ENCODE measurements at regions not wholly inside any gene's neighbourhood (a gene's known extent, or its start where the extent isn't known, plus 50 kb on each side); places are given as distances from the start of the nearest gene placed in this dataset.

- Histone ChIP-seq H2BK120ac (replicated peaks; ENCODE audit: low read depth, low read length) (no peak overlapping the region), H3K36me3 (ENCODE audit: control insufficient read depth in 2 of 4, insufficient read depth in 4 of 4, low read length in 3 of 4) (no peaks in the 10 kb centered on the region), H3K18ac (ENCODE audit: extremely low read depth, low read length) (no peak overlapping the region), H4K8ac (ENCODE audit: extremely low read depth, insufficient read depth, low read length) (no peak overlapping the region), H3K23me2 (ENCODE audit: low read depth, low read length) (no peaks in the 10 kb centered on the region; the same call in 1 of the 2 replicates), H3K4ac (replicated peaks; ENCODE audit: insufficient read length, low read depth, low read length) (no peak overlapping the region), H2BK12ac (ENCODE audit: low read depth, low read length) (no peak overlapping the region), H2BK15ac (ENCODE audit: low read length) (no peak overlapping the region), H3K79me1 (ENCODE audit: low read depth, low read length) (no peaks in the 10 kb centered on the region), H2AK5ac (ENCODE audit: low read depth, low read length) (no peak overlapping the region), H3K27ac (ENCODE audit: low read depth, low read length) (no peak overlapping the region), H3K27me3 (replicated peaks in 1 of 4; ENCODE audit: control insufficient read depth in 3 of 4, extremely low read depth in 1 of 4, insufficient read depth in 3 of 4, low read length in 3 of 4) (no peaks in the 10 kb centered on the region), H3K9ac (replicated peaks in 1 of 4; ENCODE audit: extremely low read depth in 1 of 4, low read depth in 3 of 4, low read length in 3 of 4) (no peak overlapping the region), H3K4me1 (replicated peaks in 1 of 4; ENCODE audit: control insufficient read depth in 3 of 4, insufficient read depth in 4 of 4, low read length in 3 of 4) (no peaks in the 10 kb centered on the region), H3K4me2 (ENCODE audit: insufficient read depth in 1 of 2, low read depth in 2 of 2, low read length in 2 of 2) (no peak overlapping the region), H4K91ac (replicated peaks; ENCODE audit: insufficient read length, low read length) (no peak overlapping the region), H3K23ac (ENCODE audit: insufficient read length) (no peak overlapping the region), H3K9me3 (ENCODE audit: insufficient read depth in 2 of 2, low read depth in 1 of 2, low read length in 1 of 2) (no peaks in the 10 kb centered on the region), H3K56ac (replicated peaks; ENCODE audit: insufficient read length, low read depth, low read length) (no peak overlapping the region), H3K14ac (ENCODE audit: insufficient read length) (no peak overlapping the region), H4K5ac (ENCODE audit: insufficient read length, low read depth, low read length) (no peak overlapping the region), H2BK5ac (ENCODE audit: low read depth, low read length) (no peak overlapping the region), H4K20me1 (replicated peaks in 1 of 2; ENCODE audit: control insufficient read depth in 1 of 2, insufficient read depth in 2 of 2, low read length in 2 of 2) (no peaks in the 10 kb centered on the region), H3K4me3 (ENCODE audit: extremely low read depth in 1 of 4, insufficient read depth in 2 of 4, low read depth in 3 of 4, low read length in 4 of 4) (no peak overlapping the region), H3K79me2 (ENCODE audit: control insufficient read depth in 1 of 2, insufficient read depth in 2 of 2, low read length in 2 of 2) (no peaks in the 10 kb centered on the region), H2BK20ac (ENCODE audit: low read length) (no peak overlapping the region), H2AFZ (ENCODE audit: low read length) (peak overlapping the region; percentile 88; the same call in 1 of the 2 replicates)
- peak in 1 of 2 experiments; percentile 43 for DNase-seq (ENCODE audit: low read depth in 1 of 2, low spot score in 2 of 2)
- ChIA-PET CTCF (ENCODE audit: partially characterized antibody) (interaction anchor here (0.5 to 2.2 kb wide), 10 partner anchors 25 to 298 kb away, joined by 3 to 6 read pairs (median 4); no protein-coding TSS in a partner anchor), POLR2A (ENCODE audit: partially characterized antibody) (no interaction called here)
- no peak for FAIRE-seq
- 90% methylated on average over 5 of the region's 5 CpGs; no CpG with 5 or more reads in 1 of the 2 experiments for WGBS, 2 experiments (ENCODE audit: extremely low coverage in 1 of 2, insufficient coverage in 1 of 2, insufficient read length in 1 of 2, insufficient replicate concordance in 2 of 2, low coverage in 1 of 2, low lambda C conversion rate in 2 of 2, missing lambda C conversion rate in 1 of 2)
- TF ChIP-seq SP1 (IDR thresholded peaks at IDR 0.05; ENCODE audit: low read depth, low read length): no peak
- TF ChIP-seq JUN (IDR thresholded peaks at IDR 0.05; ENCODE audit: low read depth, low read length): no peak
- TF ChIP-seq, protein P1, sequence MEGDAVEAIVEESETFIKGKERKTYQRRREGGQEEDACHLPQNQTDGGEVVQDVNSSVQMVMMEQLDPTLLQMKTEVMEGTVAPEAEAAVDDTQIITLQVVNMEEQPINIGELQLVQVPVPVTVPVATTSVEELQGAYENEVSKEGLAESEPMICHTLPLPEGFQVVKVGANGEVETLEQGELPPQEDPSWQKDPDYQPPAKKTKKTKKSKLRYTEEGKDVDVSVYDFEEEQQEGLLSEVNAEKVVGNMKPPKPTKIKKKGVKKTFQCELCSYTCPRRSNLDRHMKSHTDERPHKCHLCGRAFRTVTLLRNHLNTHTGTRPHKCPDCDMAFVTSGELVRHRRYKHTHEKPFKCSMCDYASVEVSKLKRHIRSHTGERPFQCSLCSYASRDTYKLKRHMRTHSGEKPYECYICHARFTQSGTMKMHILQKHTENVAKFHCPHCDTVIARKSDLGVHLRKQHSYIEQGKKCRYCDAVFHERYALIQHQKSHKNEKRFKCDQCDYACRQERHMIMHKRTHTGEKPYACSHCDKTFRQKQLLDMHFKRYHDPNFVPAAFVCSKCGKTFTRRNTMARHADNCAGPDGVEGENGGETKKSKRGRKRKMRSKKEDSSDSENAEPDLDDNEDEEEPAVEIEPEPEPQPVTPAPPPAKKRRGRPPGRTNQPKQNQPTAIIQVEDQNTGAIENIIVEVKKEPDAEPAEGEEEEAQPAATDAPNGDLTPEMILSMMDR (IDR thresholded peaks at IDR 0.05; ENCODE audit: control extremely low read depth in 1 of 3, insufficient read depth in 1 of 3, low read depth in 1 of 3, low read length in 3 of 3): peak in 1 of 3 experiments; percentile 19; a peak in 1 of 4 replicates
- TF ChIP-seq RAD21 (IDR thresholded peaks at IDR 0.05 in 1 of 2, conservative IDR thresholded peaks at IDR 0.05 in 1 of 2; ENCODE audit: low read depth in 2 of 2, low read length in 2 of 2): peak; percentile 41 to 44
- no peak for TF ChIP-seq RBBP5 (IDR thresholded peaks at IDR 0.05; ENCODE audit: borderline replicate concordance, low read depth, low read length)
- TF ChIP-seq SUZ12 (IDR thresholded peaks at IDR 0.05; ENCODE audit: low read length): no peak
- TF ChIP-seq TEAD4 (IDR thresholded peaks at IDR 0.05; ENCODE audit: low read depth, low read length): no peak
- TF ChIP-seq ASH2L (IDR thresholded peaks at IDR 0.05; ENCODE audit: low read length): no peak
- no peak for TF ChIP-seq CHD2 (IDR thresholded peaks at IDR 0.05; ENCODE audit: low read length)
- no peak for TF ChIP-seq JUND (IDR thresholded peaks at IDR 0.05; ENCODE audit: low read length)
- TF ChIP-seq BRCA1 (IDR thresholded peaks at IDR 0.05; ENCODE audit: low read depth, low read length): no peak
- TF ChIP-seq RFX5 (IDR thresholded peaks at IDR 0.05; ENCODE audit: borderline replicate concordance, low read depth, low read length): no peak
Measured at GRCh38 chr4:170464614-170465197, 374.9 kb upstream of the AADAT start.
